ENCODE measurements at regions not wholly inside any gene's neighbourhood (a gene's known extent, or its start where the extent isn't known, plus 50 kb on each side); places are given as distances from the start of the nearest gene placed in this dataset.
"Not testable (repeated sequence)": the region's sequence is repeated elsewhere in the genome, so short reads cannot be mapped to it uniquely, and the experiment has no call there.

DNA sequence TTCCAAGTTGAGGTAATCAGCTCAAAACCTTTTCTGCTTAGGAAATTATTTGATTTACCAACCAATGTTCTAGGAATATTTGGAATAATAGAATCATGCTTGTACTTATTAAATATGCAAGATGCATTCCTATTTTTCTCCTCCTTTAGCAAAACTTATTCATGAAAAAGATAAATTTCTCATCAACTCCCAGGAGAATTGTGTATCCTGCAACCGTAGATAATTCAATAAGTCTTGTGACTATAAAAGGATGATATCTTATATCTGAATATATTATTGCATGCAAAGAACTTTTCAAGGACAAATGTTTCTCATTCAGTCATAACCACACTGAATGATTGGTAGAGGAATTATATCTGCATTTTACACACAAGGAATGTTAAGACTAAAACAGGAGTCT is 84.9 kb upstream of the CCNG1 start:
- no peaks in the 10 kb centered on the region for H3K79me2 ChIP-seq
- no peak overlapping the region for H3K4me2 ChIP-seq
- no peaks in the 10 kb centered on the region for H3K36me3 ChIP-seq (replicated peaks; ENCODE audit: insufficient read depth, low read depth)
- no peaks in the 10 kb centered on the region for H3K9me3 ChIP-seq (ENCODE audit: low read depth)
- H4K20me1 ChIP-seq (ENCODE audit: insufficient read depth, poor library complexity, severe bottlenecking): no peaks in the 10 kb centered on the region
- no peaks in the 10 kb centered on the region for H3K27me3 ChIP-seq
- no peaks in the 10 kb centered on the region for H3K9me2 ChIP-seq (replicated peaks; ENCODE audit: insufficient read depth)
- no peaks in the 10 kb centered on the region for H3K4me1 ChIP-seq (ENCODE audit: insufficient read depth)
- WGBS (ENCODE audit: low lambda C conversion rate, missing lambda C conversion rate): 87% methylated on average over 1 of the region's 1 CpG
- H3K27ac ChIP-seq: no peak overlapping the region
- H2AFZ ChIP-seq: no peak overlapping the region
- H3K4me3 ChIP-seq: no peak overlapping the region
- no peak for TF ChIP-seq EZH2 (IDR thresholded peaks at IDR 0.05; ENCODE audit: borderline replicate concordance)
- TF ChIP-seq EZH2phosphoT487 (IDR thresholded peaks at IDR 0.05; ENCODE audit: low read depth, severe bottlenecking, unreplicated experiment): no peak
- TF ChIP-seq, protein P1, sequence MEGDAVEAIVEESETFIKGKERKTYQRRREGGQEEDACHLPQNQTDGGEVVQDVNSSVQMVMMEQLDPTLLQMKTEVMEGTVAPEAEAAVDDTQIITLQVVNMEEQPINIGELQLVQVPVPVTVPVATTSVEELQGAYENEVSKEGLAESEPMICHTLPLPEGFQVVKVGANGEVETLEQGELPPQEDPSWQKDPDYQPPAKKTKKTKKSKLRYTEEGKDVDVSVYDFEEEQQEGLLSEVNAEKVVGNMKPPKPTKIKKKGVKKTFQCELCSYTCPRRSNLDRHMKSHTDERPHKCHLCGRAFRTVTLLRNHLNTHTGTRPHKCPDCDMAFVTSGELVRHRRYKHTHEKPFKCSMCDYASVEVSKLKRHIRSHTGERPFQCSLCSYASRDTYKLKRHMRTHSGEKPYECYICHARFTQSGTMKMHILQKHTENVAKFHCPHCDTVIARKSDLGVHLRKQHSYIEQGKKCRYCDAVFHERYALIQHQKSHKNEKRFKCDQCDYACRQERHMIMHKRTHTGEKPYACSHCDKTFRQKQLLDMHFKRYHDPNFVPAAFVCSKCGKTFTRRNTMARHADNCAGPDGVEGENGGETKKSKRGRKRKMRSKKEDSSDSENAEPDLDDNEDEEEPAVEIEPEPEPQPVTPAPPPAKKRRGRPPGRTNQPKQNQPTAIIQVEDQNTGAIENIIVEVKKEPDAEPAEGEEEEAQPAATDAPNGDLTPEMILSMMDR (IDR thresholded peaks at IDR 0.05; ENCODE audit: poor library complexity): no peak
- DNase-seq (ENCODE audit: low spot score): no peak

DNA sequence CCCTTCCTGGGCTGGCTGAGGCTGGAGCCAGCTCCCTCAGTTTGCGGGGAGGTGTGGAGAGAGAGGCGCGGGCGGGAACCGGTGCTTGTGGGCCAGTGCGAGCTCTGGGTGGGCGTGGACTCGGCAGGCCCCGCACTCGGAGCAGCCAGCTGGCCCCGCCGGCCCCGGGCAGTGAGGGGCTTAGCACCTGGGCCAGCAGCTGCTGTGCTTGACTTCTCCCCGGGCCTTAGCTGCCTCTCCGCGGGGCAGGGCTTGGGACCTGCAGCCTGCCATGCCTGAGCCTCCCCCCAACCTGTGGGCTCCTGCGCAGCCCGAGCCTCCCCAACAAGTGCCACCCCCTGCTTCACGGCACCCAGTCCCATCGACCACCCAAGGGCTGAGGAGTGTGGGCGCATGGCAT is 81.6 kb upstream of the CCNG1 start:
- 92% methylated on average over 15 of the region's 21 CpGs for WGBS (ENCODE audit: low lambda C conversion rate, missing lambda C conversion rate)
- DNase-seq (ENCODE audit: low spot score); H3K9me3 ChIP-seq (ENCODE audit: low read depth); H3K36me3 ChIP-seq (replicated peaks; ENCODE audit: insufficient read depth, low read depth); H3K4me3 ChIP-seq; H3K4me2 ChIP-seq; H3K4me1 ChIP-seq (ENCODE audit: insufficient read depth); H3K27ac ChIP-seq; H3K79me2 ChIP-seq; H3K27me3 ChIP-seq; H3K9me2 ChIP-seq (replicated peaks; ENCODE audit: insufficient read depth); H4K20me1 ChIP-seq (ENCODE audit: insufficient read depth, poor library complexity, severe bottlenecking); H2AFZ ChIP-seq: not testable (repeated sequence)

DNA sequence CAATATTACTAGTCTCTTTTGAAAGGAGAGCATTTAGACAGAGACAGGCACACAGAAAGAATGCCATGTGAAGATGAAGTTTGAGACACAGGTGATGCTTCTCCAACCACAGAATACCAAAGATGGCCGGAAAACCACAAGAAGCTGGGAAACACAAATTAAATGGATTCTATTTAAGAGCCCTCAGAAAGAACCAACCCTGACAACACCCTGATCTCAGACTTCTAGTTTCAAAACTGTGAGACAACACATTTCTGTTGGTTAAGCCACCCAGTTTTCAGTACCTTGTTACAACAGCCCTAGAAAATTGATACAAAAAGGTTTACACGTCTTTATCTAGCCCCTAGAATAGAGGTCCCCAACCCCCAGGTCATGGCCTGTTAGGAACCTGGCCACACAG is 79.8 kb upstream of the CCNG1 start:
- no peaks in the 10 kb centered on the region for H3K9me3 ChIP-seq (ENCODE audit: low read depth)
- TF ChIP-seq EZH2phosphoT487 (IDR thresholded peaks at IDR 0.05; ENCODE audit: low read depth, severe bottlenecking, unreplicated experiment): no peak
- TF ChIP-seq, protein P1 (IDR thresholded peaks at IDR 0.05; ENCODE audit: poor library complexity): no peak
- TF ChIP-seq EZH2 (IDR thresholded peaks at IDR 0.05; ENCODE audit: borderline replicate concordance): no peak
- no peaks in the 10 kb centered on the region for H3K79me2 ChIP-seq
- H3K36me3 ChIP-seq (replicated peaks; ENCODE audit: insufficient read depth, low read depth): no peaks in the 10 kb centered on the region
- H3K27ac ChIP-seq: no peak overlapping the region
- H3K4me3 ChIP-seq: no peak overlapping the region
- H3K4me2 ChIP-seq: no peak overlapping the region
- no peak overlapping the region for H2AFZ ChIP-seq
- DNase-seq (ENCODE audit: low spot score): no peak
- no peaks in the 10 kb centered on the region for H3K9me2 ChIP-seq (replicated peaks; ENCODE audit: insufficient read depth)
- 53% methylated on average over 2 of the region's 2 CpGs for WGBS (ENCODE audit: low lambda C conversion rate, missing lambda C conversion rate)
- no peaks in the 10 kb centered on the region for H4K20me1 ChIP-seq (ENCODE audit: insufficient read depth, poor library complexity, severe bottlenecking)
- no peaks in the 10 kb centered on the region for H3K4me1 ChIP-seq (ENCODE audit: insufficient read depth)
- H3K27me3 ChIP-seq: no peaks in the 10 kb centered on the region

DNA sequence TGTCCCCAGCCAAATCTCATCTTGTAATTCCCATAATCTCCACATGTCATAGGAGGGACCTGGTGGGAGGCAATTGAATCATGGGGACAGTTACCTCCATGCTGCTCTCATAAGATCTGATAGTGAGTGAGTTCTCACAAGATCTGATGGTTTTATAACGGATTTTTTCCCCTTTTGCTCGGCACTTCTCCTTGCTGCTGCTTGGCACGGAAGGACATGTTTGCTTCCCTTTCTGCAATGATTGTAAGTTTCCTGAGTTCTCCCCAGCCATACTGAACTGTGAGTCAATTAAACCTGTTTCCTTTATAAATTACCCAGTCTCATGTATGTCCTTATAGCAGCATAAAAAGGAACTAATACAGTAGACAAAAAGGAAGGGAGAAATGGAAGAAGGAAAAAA is 76.7 kb upstream of the CCNG1 start:
- Histone ChIP-seq H3K9me3 (ENCODE audit: low read depth) (no peaks in the 10 kb centered on the region), H3K27me3 (no peaks in the 10 kb centered on the region), H3K79me2 (no peaks in the 10 kb centered on the region), H3K4me2 (no peak overlapping the region), H3K4me1 (ENCODE audit: insufficient read depth) (peaks cover 6% of the 10 kb centered on the region), H3K4me3 (no peak overlapping the region), H3K9me2 (replicated peaks; ENCODE audit: insufficient read depth) (no peaks in the 10 kb centered on the region), H2AFZ (no peak overlapping the region), H3K36me3 (replicated peaks; ENCODE audit: insufficient read depth, low read depth) (no peaks in the 10 kb centered on the region), H3K27ac (no peak overlapping the region), H4K20me1 (ENCODE audit: insufficient read depth, poor library complexity, severe bottlenecking) (no peaks in the 10 kb centered on the region)
- DNase-seq (ENCODE audit: low spot score): no peak
- TF ChIP-seq EZH2 (IDR thresholded peaks at IDR 0.05; ENCODE audit: borderline replicate concordance): no peak
- TF ChIP-seq EZH2phosphoT487 (IDR thresholded peaks at IDR 0.05; ENCODE audit: low read depth, severe bottlenecking, unreplicated experiment): no peak
- TF ChIP-seq, protein P1 (IDR thresholded peaks at IDR 0.05; ENCODE audit: poor library complexity): no peak
- 96% methylated on average over 3 of the region's 3 CpGs for WGBS (ENCODE audit: low lambda C conversion rate, missing lambda C conversion rate)
